ENCODE measurements at regions not wholly inside any gene's neighbourhood (a gene's known extent, or its start where the extent isn't known, plus 50 kb on each side); places are given as distances from the start of the nearest gene placed in this dataset.
"Not testable (repeated sequence)": the region's sequence is repeated elsewhere in the genome, so short reads cannot be mapped to it uniquely, and the experiment has no call there.

GRCh38 chr9:43138909-43139308 lies 955.5 kb downstream of the SPATA31A6 start:
- not testable (repeated sequence) for TF ChIP-seq CTCF (tag by site-specific recombination; IDR thresholded peaks at IDR 0.05); ZNF16 (tag by site-specific recombination; IDR thresholded peaks at IDR 0.05; ENCODE audit: low read depth); PATZ1 (tag by site-specific recombination; IDR thresholded peaks at IDR 0.05); HOXA7 (CRISPR knock-in tag; IDR thresholded peaks at IDR 0.05; ENCODE audit: borderline replicate concordance)
- TF ChIP-seq, protein P1, sequence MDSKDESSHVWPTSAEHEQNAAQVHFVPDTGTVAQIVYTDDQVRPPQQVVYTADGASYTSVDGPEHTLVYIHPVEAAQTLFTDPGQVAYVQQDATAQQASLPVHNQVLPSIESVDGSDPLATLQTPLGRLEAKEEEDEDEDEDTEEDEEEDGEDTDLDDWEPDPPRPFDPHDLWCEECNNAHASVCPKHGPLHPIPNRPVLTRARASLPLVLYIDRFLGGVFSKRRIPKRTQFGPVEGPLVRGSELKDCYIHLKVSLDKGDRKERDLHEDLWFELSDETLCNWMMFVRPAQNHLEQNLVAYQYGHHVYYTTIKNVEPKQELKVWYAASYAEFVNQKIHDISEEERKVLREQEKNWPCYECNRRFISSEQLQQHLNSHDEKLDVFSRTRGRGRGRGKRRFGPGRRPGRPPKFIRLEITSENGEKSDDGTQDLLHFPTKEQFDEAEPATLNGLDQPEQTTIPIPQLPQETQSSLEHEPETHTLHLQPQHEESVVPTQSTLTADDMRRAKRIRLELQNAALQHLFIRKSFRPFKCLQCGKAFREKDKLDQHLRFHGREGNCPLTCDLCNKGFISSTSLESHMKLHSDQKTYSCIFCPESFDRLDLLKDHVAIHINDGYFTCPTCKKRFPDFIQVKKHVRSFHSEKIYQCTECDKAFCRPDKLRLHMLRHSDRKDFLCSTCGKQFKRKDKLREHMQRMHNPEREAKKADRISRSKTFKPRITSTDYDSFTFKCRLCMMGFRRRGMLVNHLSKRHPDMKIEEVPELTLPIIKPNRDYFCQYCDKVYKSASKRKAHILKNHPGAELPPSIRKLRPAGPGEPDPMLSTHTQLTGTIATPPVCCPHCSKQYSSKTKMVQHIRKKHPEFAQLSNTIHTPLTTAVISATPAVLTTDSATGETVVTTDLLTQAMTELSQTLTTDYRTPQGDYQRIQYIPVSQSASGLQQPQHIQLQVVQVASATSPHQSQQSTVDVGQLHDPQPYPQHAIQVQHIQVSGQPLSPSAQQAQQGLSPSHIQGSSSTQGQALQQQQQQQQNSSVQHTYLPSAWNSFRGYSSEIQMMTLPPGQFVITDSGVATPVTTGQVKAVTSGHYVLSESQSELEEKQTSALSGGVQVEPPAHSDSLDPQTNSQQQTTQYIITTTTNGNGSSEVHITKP (tag by site-specific recombination; IDR thresholded peaks at IDR 0.05), result not testable (repeated sequence)

Measured in HEK293 (cell line).